GM21381 (cell line): ENCODE measurements at regions not wholly inside any gene's neighbourhood (a gene's known extent, or its start where the extent isn't known, plus 50 kb on each side); places are given as distances from the start of the nearest gene placed in this dataset.

ENCODE experiments used
- ATAC-seq: cut with Tn5 transposase; IDR thresholded peaks from one replicate; pipeline ENCODE4 v1.9.1; 2021; ENCODE audit warnings: mild to moderate bottlenecking, moderate library complexity; ENCODE audit not compliant: unreplicated experiment

DNA sequence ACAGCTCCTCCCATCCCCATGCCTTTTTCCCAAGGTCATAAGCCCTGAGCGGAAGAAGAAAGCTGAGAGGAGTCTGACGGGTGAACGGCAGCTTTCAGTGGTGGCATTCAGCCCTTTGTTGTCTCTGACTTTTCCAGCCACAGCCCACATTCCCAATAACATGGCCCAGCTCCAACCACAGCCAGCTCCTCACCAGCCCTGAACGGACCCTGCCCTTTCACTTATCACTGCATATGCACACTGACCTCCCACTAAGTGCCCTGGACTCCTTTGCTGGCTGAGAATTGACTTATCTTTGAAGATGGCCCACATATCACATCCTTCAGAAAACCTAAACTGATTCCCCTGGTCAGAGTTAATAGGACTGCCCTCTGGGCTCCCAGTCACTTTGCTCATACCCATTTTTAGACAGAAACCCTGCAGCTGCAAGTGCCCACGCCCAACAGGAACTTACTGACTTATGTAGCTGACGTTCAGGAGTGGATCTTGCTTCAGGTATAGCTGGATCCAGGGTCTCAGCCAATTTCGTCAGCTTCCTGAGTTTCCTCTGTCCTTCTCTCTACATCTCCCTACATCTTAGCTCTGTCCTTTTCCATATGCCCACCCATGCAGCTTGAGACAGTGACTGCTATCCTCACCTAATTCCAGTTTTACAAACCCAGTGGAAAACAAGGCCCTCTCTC, 348.5 kb upstream of the PROK2 start:
- no peak for ATAC-seq

GRCh38 chr3:72131899-72132298, 347.0 kb upstream of the PROK2 start:
- no peak for ATAC-seq

DNA sequence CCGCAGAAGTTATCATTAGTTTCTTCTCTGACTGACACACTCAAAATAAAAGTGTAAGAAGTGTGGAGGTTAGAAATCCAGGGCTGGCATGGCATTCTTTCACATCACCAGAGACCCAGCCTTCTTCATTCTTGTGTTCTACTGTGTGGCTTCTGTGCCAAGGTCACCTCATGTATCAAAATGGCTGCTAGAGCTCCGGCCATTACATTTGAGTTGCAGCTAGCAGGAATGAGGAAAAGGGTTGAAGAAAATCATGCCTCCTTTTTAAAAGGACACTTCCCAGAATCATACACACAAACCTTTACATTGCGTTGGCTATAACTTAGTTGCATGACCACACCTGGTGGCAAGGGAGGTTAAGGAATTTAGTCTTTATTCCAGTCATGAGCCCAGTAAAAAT, 345.6 kb upstream of the PROK2 start:
- no peak for ATAC-seq

DNA sequence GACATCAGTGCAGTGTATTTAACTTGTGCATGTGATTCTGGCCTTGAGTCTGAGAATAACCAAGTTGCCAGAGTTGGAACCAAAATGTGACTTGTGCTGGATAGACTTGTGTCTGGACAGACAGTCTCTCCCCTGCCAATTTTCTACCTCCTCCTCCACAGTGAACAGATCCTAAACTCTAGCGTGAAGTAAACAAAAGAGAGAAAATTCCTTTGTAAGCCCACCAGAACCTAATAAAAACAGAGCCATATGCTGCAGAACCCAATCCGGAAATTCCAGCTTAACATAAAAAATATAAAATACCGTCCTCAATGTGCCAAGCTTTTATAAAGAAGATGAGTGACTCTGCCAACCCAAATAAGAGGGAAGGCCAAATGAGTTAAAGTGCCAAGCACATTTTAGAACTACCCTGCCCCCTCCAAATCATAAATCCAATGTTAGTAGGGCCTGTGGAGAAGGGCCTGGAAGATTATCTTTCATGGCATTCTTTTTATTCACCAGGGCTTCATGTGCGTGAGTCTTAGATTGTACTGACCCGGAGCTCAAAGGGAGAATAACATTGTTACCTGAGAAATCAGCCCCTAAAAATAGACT, 344.6 kb upstream of the PROK2 start:
- ATAC-seq = no peak

- no peak for ATAC-seq
These were observed 344.0 kb upstream of the PROK2 start for GRCh38 chr3:72128921-72129320.

- no peak for ATAC-seq
These were observed 342.9 kb upstream of the PROK2 start for GRCh38 chr3:72127844-72128243.

GRCh38 chr3:72127224-72127612, 342.3 kb upstream of the PROK2 start:
- ATAC-seq = no peak

- no peak for ATAC-seq
These were observed 341.7 kb upstream of the PROK2 start for GRCh38 chr3:72126441-72127223.

DNA sequence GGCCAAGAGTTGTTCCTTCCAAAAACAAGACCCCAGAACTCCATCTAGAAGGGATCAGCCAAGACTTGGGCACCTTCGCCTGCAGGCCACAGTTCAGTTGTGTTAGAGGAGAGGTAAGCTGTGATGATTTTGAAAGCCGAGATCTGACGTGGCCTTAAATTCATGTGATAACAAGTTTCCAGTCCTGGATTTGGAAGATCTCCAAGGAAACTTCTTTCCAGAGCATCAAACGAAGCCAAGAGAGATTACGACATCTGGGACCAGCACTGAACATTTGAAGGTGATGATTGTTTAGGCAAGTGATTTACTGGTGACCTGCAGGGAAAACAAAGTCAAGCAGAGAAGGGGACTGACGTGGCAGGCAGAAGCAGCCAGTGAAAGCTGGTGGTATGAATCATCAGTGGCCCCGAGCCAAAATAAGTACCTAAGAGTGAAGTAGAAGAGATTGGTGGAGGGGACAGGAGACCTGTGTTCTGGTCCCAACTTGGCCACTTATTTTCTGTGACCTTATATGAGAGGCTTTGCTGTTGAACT, 339.0 kb upstream of the PROK2 start:
- ATAC-seq = no peak

GRCh38 chr3:72120806-72121778, 336.1 kb upstream of the PROK2 start:
- ATAC-seq = peak; percentile 79

DNA sequence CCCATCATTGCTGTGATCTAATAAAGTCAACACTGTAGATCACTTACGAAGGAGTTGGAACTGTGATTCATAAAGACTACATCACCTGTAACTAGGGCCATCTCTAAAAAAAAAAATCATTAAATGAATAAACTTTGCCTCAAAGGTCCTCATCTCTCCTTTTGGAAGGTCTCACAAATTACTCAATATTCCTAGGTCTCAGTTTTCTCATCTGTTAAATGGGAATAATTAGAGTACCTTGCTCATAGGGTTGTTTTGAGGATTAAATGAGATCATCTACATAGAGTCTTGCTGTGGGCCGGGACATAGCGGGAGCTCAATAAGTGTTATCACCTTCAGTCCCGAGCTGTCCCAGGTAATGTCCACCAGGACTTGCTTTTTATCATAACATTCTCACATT, 335.1 kb upstream of the PROK2 start:
- no peak for ATAC-seq

GRCh38 chr3:72118628-72119027, 333.7 kb upstream of the PROK2 start:
- no peak for ATAC-seq

DNA sequence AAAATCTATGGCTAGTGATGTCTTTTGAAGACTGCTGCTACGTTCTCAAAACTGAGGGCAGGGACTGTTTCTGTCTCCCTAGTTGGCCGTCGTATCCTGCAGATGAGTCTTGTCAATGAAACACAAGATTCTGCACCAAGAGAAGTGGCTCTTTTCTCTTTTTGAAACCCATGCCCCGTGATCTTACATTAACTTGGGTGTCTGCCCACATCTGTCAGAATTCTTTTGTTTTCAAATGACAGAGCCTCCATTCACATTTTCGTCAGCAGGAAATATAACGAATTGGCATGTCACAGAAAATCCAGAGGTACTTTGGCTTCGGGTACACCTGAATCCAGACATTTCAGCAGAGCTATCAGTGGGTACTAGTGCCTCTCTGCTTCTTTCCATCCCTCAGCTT, 331.3 kb upstream of the PROK2 start:
- ATAC-seq = no peak

DNA sequence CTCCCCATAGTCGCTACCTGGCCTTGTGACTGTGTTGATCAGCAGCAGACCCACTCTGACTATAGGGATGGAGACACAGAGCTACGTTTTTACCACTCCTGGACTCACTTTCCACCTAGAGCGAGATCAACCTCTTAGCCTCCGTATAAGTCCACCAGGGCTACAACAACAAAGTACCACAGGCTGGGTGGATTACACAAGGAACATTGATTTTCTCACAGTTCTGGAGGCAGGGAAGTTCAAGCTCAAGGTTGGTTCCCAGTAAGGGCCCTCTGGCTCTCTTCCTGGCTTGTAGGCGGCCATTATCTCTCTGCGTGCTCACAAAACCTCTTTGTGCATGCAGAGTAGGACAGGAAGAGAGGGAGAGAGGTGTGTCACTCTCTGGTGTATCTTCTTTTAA, 330.4 kb upstream of the PROK2 start:
- no peak for ATAC-seq

DNA sequence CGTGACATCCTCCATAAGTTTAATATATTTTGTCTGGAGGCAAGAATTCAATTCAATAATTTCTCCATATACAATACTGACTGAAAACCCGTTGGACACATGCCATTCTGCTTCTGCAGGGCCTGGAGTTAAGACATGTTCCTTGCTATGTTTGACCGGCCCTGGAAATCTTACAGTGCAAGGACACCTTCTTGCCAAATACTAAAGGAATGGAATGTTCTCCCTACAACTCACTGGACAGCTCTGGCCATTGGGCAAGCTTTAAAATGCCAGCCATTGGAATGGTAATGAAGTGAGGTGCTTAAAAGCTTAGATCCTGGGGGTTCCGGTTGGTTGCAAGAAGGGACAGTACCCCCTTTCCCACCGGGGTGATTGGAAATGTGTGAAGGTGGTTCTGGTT, 329.8 kb upstream of the PROK2 start:
- no peak for ATAC-seq

DNA sequence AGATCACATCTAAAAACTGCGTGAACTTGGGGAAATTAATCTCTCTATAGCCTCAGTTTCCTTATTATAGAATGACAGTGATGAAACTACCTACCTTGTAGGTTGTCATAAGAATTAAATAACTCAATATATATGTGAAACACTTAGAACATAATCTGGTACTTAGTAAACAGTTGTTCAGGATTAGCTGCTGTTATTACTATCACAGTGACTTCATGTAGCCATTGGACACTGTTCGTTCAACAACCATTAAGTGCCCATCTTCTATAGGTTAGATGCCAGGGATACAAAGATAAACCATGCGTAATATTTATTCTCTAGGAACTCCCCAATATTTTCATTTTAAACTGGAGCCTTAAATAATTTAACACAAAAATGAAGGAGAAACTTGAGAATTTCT, 329.0 kb upstream of the PROK2 start:
- no peak for ATAC-seq

DNA sequence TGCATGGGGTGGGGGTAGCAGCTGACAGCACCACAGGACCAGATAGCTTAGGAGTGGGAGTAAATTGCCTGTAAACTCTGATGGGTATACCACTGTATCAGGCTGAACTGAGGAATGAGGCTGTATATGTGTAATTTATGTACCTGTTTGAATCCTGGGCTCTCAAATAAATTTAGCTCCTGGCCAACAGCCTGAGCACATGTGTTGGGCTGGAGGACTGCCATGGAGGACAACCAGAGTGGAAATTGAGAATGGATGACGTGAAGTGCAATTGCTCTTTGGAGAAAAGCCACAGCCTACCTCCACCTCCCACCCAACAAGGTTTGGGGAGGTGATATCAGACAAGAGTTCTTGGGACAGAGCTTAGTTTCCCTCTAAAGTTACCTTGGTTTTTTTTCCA, 328.6 kb upstream of the PROK2 start:
- ATAC-seq = no peak

DNA sequence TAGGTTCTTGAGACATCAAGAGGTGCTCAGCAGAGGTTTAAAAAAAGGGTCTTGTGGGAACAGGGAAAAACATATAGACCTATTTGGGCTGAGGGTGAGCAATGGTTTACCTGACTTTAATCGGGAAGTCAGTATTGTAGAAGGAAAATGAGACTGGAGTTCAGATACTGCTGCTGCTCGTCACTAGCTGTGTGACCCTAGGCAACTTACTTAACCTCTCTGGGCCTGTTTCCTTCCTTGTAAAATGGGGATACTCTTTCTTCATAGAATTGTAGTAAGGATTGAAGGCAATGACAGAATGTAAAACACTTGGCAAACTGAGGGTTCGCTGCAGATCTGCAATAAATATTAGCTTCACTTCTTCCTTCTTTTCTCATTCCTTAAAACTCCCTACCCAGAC, 327.5 kb upstream of the PROK2 start:
- no peak for ATAC-seq

- no peak for ATAC-seq
These were observed 326.6 kb upstream of the PROK2 start for GRCh38 chr3:72111265-72112205.
